Activated T-helper 9 cell treated with anti-CD3 and anti-CD28 coated beads, Interleukin-2, amount 50 U/mL, for 16 hours (primary cell): ENCODE measurements at regions not wholly inside any gene's neighbourhood (a gene's known extent, or its start where the extent isn't known, plus 50 kb on each side); places are given as distances from the start of the nearest gene placed in this dataset.
"Not testable (repeated sequence)": the region's sequence is repeated elsewhere in the genome, so short reads cannot be mapped to it uniquely, and the experiment has no call there.

ENCODE experiments used
- DNase-seq: peaks from one replicate; pipeline ENCODE4 v3.0.0-alpha.2; 2020; ENCODE audit warnings: low read depth

DNA sequence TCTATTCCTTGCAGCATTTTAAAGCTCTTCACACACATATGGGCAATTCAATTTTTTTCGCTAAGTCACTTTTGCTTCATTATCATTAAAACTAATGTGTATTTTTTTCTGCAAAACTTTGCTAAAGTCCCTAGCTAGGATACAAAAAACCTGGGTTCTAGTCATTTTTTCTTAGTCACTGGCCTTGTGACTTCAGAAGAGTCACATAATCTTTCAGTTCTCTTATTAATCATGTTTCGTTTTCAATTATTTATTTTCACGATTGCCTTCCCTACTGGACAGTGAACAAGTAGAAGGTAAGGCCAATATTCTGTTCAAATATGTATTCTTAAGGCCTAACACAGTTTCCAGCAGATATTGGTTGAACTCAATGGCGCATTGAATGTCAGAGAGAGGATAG, 60.9 kb upstream of the CYRIA start:
- DNase-seq, result no peak

DNA sequence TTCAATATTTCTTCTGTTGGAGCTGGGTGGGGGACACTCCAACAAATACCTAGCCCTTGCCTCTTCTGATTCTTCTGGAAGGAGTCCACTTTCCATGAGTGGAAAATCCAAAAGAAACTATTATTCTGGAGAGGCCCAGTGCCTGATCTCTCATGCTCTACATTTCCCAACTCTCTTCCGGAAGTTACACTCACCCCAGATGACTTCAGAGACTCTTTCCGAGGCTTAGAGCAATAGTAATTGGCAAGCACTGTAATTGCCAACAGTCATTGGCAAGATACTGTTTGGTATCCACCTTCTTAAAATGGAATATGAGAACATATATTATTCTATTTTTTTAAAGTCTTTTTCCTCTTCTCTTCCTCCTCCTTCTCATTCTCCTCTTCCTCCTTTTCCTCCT, 60.5 kb upstream of the CYRIA start:
- DNase-seq, result no peak

DNA sequence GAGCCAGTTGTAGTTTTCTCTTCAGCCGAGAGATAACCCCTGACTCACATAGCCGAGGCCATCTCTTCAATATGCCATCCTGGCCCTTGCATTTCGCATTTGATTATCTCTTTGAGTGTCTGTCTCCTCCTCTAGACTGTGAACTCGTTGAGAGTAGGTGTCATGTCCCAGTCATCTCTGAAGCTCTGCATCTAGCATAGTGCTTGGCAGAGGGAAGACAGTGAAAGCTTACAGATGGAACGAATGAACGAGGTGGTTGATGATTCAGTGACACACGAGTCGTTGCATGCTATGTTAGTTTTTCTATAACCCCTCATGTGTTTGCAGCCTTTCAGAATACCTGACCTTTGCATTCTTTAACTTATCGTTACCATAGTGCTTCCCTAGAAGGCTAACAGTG, 59.9 kb upstream of the CYRIA start:
- DNase-seq, result no peak

DNA sequence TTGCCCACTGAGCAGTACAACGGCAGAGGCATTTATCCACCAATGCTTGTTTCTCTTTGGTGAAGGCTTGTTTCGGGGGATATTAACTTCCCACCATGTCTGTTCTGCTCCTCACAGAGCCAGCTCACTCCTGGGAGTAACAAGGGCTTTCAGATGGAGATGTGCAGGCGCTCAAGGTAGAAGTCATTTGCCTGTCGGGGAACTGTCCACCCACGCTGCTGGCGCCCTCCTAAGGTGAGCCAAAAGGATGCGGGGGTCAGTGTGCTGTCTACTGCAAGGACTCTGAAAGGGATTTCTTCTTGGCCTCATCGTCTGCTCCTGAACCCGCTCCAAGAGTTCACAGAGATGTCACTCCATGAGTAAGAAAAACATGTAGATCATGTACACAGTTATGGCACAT, 57.0 kb upstream of the CYRIA start:
- no peak for DNase-seq

DNA sequence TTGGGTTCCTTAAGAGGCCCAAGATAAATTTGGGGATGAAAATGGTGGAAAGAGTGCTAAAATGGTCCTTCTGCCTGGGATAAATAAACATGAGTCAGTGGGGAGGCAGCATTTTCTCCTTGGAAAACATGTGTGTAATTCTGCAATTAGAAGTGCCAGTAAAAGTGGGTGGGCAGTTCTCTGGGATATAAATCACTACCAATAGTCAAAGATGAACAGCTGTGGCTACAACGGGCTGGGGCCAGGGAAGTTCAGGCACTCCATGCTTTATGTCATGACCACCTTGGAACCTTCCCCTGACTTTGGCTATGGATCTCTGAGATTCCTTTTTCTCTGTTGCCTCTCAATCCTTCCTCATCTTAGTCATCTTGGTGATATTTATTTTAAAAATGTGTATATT, 56.5 kb upstream of the CYRIA start:
- DNase-seq, result no peak

DNA sequence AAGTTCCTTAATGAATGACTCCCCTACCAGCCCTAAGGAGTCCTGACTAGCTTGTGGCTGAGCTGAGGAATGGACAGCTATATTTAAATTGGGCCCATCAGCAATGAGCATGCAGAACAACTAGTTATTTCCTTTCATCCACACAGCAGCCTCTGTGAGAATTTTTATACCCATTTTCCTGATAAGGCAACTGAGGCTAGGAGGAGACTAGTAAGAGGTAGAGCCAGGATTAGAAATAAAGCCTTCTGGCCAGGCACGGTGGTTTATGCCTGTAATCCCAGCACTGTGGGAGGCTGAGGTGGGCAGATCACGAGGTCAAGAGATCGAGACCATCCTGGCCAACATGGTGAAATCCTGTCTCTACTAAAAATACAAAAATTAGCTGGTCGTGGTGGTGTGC, 55.9 kb upstream of the CYRIA start:
- not testable (repeated sequence) for DNase-seq

DNA sequence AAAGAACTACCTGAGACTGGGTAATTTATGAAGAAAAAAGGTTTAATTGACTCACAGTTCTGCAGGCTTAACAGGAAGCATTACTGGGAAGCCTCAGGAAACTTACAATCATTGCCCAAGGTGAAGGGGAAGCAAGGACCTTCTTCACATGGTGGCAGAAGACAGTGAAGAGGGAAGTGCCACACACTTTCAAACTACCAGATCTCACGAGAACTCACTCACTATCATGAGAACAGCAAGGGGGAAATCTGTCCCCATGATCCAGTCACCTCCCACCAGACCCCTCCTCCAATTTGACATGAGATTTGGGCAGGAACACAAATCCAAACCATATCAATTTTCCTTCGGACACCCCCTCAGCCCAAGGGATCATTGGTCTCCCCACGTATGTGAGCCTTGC, 55.1 kb upstream of the CYRIA start:
- not testable (repeated sequence) for DNase-seq

DNA sequence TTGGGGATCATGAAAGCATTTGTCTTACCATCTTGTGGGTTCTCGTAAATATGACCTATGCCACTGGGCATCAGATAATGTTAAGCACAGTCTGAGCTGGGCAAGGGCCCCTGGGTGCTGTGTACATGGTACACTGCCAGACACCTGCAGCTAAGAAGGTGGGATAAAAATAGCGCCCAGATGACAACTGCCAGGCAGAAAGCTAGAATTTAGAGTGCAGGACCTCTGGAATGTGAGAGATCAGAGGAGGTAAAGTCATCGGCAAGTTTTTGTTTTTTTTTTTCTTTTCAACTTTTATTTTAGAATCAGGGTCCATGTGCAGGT, 53.8 kb upstream of the CYRIA start:
- DNase-seq, result no peak

DNA sequence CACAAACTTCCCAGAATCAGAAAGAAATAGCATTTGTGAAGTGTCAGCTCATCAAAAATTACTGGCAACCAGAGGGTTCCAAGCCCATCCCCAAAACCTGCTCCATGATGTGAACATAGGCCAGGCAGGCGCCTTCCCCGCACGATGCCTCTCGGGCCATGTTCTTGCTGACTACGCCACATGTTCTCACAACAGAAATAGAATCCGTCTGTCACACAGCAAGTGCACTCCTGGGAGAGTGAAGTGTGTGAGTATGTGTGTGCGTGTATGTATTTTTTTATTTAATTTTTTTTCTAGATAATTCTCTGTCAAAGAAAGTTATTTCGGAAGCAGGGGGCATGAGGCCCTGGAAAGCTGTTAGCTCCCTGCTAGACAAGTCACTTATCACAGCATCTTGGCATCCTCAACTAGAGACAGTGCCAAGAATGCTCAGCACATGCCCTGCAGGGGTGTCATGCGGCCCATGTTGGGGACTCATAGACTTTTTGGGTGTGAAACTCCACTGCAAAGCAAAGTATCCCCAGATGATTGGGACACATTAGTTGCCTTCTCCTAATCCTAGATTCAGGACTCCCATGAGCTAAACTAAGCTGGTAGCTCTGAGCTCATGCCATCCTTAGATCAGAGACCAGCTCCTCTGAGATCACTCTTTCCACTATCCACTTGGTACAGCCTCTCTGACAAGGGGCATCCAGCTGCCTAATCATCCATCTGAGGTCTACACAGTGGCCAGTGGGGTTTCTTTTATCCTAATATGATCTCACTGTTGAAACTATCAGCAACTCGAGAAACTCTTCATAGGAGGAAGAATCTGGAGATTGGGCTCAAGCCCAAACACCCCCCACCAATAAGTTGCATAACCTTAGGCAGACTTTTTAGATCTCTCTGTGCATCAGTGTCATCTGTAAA, 53.2 kb upstream of the CYRIA start:
- DNase-seq, result no peak

DNA sequence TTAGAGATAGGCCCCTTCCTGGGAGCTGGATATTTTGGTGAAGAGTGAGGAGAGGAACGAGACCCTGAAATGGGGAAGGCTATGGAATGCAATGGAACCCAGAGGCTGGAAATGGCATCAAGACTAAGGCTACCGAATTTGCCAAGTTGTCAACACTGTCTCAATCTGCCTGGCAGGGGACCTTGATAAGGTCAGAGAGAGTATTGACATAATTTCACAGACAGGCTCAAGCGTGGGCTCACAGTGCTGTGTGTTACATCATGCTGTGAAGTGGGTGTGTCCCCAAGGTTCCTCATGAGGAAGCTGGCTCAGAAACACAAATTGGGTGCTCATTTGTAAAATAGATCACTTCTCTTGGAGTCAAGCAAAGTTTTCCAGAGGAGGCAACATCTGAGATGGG, 51.8 kb upstream of the CYRIA start:
- no peak for DNase-seq

DNA sequence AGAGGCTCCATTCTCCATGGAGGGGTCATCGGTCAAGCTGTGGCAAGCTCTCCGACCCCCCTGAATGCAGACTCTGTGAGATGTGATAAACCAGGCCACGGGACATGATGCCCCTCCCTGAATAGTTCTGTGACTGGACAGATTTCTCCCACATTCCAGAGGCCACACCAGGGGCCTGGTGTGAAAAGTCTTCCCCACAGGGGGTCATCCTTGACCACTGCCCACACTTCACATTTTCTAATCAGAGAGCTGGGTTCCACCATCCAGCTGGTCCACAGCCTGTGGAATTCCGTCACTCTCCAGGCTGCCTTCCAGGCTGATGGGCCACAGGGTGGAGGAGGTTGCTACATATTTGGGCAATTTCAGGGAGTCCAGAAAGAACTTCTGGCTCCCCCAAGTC, 51.3 kb upstream of the CYRIA start:
- no peak for DNase-seq

DNA sequence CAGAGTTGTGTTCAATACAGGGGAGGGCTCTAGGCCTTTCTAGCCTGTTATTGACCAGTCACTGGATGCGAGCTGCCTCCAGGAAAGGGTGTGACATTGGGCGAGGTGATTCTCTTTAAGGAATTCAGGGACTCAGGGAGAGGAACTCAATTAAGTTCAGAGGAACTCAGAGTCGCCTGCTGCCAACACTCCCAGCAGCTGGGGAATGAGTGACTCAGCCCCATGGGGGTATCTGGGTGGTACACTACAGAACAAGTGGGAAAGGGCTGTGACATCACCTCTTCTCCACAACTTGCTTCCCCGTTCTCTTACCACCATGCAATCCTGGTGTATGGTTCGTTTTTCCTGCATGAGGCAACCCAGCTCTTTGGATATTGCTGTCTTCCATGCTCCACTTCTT, 50.4 kb upstream of the CYRIA start:
- no peak for DNase-seq
